GM18870 (cell line): ENCODE measurements at regions not wholly inside any gene's neighbourhood (a gene's known extent, or its start where the extent isn't known, plus 50 kb on each side); places are given as distances from the start of the nearest gene placed in this dataset.
A peak's percentile ranks its signal among the peaks of the same experiment; 100 is the strongest.
"Not testable (repeated sequence)": the region's sequence is repeated elsewhere in the genome, so short reads cannot be mapped to it uniquely, and the experiment has no call there.

Experiments used
- ATAC-seq: cut with Tn5 transposase; IDR thresholded peaks from one replicate; pipeline ENCODE4 v1.9.1; 2021; ENCODE audit warnings: moderate library complexity; ENCODE audit not compliant: unreplicated experiment

DNA sequence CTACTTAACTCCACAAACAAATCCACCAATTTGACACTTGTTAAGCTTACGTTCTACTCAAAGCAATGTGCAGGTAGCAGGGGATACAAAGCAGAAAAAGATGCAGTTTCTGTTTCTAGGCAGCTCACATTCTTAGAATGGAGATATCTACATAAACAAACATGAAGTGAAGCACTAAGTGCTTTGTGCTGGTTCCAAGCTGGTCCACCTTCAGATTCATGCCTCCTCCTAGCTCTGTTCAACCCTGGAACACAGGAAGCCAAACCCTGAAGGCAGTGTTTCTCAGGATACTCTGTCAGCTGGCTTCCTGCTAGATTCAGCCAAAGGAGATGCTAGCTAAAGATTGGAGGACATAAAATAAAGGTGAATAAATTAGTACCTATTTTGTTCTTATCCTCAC, 55.3 kb upstream of the NOL4 start:
- ATAC-seq, result no peak

DNA sequence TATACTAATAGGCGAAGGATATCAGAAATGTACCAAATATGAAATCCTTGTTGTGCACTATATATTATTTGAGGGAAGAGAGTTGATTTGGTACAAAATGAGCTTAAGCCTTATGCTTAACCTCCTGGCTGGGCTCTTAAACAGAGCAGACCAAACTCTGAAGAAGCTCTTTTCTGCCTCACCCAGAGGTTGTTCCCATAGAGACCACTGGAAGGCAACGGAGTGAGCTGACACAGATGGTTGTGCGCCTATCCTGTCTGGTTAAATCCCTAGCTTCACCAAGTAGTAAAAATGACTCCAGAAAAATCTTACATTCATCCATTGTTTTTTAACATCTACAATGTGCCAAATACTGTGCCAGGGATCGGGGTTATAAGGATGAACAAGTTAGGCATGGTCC, 55.9 kb upstream of the NOL4 start:
- no peak for ATAC-seq

DNA sequence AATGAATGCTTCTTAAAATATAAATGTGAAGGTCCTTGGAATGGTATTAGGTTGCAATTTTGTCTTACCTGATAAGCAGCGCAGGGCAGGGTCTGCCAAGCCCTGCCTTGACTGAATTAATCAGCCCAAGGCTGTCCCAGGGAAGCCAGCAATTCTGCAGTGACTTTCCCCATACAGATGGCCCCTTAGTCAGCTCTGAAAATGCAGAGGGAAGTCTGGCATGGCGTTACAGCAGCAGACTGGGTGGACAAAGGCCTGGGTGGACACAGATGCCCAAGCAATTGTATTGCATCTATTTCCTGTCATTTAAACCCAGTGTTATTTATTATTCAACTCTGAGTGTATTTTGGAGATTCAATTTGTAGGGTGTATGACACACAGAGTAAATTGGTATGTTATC, 56.6 kb upstream of the NOL4 start:
- ATAC-seq, result no peak

DNA sequence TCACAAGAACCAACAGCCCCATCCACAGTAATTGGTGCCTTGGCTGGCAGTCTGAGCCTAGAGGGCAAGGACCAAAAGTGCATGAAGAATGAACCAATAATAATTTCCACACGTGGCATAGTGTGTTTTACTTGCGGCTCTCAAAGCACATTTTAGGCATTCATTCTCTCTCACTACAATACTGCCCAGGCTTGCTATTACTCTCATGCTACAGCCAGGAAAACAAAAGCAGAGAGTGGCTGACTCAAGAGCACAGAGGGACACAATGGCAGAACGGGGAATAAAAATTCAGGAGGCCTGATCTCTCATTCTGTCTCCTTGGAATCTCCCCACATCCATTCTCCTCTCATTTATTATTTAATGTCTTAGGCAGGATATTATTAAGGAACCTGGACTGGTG, 57.0 kb upstream of the NOL4 start:
- no peak for ATAC-seq

DNA sequence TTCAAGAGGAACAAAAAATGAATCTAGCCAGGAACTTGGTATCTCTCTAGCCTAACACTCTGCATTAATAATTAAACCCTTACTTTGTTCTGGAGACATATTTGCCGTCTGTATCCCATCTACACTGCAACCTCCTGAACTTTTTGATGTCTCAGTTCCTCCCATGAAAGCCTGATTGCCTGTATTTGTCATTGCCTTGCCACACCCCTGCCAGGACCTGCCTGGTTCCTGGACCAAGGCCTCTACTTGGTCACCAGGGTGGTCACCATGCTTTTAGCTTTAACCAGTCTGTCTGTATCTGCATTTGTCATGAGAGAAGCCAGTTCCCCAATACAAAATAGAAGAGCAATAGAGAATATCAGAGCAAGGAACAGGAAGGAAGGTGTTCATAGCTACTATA, 58.8 kb upstream of the NOL4 start:
- ATAC-seq, result no peak

DNA sequence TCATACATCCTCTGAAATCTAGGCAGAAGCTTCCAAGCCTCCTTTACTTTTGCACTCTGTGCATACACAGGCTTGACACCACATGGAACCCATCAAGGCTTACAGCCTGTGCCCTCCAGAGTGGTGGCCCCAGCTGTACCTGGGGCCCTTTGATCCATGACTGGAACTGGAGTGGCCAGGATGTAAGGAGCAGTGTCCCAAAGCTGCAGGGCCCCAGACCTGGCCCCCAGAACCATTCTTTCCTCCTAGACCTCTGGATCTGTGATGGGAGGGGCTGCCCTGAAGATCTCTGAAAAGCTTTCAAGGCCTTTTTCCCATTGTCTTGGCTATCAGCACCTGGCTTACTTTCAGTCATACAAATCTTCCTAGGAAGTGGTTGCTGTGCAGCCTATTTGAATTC, 63.1 kb upstream of the NOL4 start:
- ATAC-seq, result no peak

DNA sequence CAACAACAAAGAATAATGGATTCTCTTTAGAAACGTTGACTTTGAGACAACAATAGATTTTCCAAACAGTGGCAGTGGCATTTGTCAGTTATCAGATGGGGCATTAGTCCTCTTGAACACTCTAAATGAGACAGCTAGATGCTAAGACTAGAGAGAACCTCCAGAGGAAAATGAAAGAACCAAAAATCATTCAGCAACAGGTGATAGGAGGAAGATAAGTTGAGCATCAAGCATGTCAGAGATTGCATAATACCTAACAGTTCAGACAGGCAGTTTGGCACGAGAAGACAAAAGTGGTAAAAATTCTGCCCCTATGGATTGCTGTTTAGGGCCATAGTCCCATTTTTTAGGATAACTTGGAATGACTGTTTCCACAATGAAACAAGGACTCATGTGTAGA, 67.9 kb upstream of the NOL4 start:
- ATAC-seq, result no peak

DNA sequence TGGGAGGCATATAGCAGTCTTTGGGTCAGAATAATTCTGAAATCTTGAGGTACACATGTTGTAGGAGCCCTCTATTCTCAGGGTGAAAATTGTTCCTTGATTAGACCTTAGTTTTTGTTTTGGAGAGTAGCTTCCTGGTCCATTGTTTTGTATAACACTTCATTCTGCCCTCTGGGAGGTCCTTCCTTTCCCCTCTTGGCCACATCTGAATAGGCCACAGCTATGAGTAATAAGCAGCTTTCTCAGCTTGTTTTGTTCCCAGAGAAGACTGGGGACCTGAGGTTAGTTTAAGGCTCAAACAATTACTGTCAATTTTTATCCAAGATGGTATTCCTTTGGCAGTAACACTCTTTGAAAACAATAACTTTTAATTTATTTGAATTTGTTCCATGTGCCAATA, 72.6 kb upstream of the NOL4 start:
- no peak for ATAC-seq

DNA sequence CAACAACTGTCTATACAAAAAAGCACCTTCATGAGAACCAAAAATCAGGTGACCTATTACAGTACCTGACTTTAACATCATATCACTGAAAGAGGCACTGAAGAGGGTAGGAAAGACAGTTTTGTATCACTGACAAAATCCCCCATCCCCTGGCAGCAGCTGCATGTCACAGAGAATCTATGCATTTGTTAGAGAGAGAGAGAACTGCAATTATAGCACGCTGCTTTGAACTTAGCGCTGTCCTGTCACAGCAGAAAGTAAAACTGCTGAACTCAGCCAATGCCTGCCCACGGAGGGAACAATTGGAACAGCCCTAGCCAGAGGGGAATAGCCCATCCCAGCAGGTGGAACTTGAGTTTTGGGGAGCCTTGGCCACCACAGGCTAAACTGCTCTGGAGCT, 75.1 kb upstream of the NOL4 start:
- no peak for ATAC-seq

DNA sequence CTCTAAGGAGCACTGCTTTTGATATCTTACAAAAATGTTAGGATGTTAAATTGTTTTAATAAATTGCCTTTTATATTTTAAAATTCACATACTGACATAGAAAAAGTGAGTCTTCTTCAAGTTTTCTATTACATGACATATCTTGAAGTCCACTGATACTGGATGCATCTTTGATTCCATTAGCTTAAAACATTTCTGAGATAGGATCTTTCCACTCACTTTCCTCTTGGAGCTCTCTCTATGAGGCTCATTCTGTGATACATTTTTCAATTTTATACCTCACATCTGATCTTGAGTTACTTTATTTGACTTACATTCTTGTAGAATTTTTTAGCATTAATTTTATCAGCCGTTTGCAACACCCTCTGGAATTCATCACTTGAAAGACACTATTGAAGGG, 86.8 kb upstream of the NOL4 start:
- no peak for ATAC-seq

DNA sequence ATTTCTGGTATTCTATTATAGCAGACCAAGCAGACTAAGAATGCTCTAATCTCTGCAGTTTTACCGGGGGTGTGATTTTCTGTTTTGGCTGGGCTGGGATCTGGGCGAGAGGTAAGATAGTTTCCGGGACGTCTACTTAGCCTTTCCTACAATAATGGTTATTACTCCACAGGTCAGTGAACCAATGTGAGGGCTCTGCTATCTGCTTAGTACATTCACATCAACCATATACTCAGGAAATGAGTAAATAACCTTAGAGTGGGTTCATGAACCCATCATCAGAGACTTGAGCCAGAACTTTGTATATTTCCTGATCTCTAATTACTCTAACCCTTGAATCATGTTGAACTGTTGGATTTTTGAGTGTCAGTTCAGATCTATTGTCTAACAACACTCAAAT, 90.1 kb upstream of the NOL4 start:
- ATAC-seq, result no peak

DNA sequence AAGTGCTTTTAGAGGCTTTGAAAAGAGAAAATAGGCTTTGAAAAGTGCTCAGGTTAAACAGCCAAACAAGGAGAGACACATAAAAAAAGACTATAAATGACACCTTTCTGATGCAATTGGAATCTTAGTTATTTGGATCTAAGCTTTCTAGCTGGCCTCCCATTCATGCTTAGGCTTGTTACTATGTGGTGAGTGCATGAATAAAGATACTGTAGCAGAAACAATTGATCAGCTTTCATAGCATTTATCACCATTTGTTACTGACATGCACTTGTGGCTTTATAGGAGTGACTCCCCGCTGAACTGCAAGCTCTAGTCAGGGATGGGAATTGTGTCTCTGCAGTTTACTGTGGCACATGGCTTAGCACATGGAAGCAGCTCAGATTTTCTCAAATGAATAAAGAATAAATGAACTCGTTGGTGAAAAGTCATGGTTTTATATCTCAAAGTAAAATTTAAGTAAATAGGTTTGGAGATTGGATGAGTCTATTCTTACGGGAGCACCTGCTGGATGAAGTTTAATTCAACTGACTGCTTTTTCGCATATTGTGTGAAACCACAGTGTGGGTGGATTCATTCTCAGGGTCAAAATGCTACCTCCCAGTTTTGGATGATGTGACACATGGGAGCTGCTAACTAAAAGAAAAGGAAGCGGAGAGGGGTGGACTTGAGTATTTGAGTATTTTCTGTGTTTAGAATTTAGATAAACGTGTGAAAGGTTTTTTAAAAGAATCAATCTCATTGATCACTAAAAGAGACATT, 91.1 kb upstream of the NOL4 start:
- no peak for ATAC-seq

DNA sequence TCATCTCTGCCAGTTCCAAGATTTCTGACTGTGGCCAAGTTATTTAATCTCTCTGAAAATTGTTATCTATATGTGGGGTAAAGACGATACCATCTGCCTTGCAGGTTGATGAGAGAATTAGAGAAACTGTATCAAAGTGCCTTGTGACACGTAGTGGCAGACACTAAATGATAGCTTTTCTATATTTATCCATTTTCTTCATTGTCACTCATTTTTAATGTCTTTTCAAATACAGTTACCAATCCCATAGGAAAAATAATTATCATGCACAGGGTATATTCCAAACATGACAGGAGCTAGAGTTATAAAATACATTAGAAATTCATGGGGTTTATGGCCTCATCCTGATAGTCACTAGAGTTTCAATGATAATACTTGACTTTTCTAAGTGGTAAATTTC, 95.6 kb upstream of the NOL4 start:
- no peak for ATAC-seq

DNA sequence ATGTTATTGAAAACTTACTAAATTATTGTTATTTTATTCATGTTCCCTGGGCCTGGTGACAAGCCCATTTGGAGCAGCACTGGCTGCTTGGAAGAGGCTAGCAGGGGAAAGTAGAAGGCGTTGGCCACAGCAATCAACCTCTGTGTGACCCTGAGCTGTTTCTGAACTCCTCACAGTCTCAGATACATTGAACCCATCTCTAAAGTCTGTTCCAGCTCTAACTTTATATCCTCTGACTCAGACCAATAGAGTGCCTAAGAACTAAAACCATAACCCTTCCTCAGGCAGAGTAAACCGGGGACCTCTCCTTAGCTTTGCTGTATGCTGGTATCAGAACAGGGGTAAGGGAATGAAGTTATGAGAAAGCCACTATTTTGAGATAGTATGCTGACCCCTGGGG, 96.4 kb upstream of the NOL4 start:
- ATAC-seq, result peak; percentile 91

DNA sequence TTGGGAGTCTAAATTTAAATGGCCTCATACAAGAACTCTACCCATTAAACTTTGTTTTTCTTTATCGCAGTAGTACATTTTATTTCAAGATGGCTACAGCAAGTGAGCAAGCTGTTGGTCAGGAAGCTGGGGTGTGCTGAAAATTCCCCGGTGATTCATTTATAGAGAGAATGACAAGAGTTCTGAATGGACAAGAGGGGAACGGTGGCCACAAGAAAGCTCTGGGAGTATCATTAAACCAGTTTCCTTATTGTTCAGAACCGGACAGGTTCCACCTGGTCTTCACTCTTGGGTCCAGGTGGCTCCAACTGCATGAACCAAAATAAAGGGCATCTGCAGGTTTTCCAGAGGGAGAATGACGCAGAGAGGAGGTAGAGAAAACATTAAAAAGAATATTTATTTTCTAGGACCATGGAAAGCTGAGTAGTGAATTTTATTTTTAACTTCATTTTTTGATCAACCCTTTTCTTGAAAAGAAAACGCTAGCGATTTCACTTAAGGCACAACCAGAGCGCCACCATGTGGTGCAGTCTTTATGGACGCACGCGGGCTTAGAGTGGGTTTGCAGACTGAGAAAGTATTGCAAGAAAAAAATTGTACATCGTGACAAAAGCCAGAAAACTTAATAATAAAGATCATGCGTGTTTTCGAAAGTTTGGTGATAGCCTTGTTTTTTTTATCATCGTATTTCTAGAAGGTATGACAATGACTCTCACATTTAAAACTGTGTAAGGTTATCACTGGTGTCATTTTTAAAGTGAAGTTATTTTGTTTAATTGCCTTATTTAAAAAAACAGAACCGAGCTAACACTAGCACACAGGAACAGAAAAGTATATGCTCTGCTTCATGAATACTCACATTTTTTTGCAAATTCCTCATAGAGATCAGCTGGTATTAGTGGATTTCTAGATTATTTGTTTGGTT, 97.9 kb upstream of the NOL4 start:
- peak; percentile 60 for ATAC-seq

DNA sequence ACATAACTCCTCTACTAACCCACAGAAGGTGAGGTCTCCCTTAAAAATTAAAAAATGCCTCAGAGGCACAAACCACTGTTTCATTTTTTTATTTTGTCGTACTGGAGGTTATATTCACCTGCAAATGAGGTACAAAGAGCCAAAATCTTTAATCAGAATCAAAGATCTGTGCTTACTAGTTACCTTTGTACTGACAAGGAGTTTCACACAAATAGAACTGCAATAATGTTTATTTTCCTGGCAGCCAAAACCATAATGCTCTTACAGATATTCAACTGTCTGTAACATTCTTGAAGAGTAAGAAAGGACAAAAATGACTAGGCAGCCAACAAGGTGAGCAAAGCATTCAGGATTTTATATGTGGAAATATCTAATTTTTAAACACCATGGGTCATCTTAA, 105.1 kb upstream of the NOL4 start:
- ATAC-seq, result no peak

DNA sequence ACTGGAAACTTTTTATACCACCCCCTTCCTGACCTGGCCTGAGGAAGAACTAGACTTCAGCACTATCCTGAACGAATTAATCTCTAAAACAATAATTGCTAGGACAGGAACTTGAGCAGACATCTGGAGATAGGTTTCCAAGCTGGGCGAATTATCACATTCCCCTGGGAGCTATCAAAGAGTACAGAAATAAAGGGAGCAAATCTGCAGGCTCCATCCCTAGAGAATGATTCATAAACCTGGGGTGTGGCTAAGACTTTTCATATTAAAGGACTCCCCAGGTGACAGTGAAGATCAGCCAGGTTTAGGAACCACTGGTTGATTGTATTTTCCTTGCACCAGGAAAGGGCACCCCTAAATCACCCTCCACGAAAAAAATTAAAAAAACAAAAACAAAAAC, 105.6 kb upstream of the NOL4 start:
- no peak for ATAC-seq

DNA sequence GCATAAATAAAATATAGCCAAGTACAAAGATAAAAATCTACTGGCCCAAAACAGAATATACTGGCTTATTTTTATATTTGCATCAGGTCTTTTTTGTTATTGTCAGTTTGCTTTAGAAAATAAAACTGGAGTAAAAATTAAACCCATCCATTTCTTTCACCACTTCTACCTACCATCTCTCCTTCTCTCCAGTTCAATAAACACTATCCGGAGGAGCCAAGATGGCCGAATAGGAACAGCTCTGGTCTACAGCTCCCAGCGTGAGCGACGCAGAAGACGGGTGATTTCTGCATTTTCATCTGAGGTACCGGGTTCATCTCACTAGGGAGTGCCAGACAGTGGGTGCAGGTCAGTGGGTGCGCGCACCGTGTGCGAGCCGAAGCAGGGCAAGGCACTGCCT, 106.2 kb upstream of the NOL4 start:
- ATAC-seq, result not testable (repeated sequence)

DNA sequence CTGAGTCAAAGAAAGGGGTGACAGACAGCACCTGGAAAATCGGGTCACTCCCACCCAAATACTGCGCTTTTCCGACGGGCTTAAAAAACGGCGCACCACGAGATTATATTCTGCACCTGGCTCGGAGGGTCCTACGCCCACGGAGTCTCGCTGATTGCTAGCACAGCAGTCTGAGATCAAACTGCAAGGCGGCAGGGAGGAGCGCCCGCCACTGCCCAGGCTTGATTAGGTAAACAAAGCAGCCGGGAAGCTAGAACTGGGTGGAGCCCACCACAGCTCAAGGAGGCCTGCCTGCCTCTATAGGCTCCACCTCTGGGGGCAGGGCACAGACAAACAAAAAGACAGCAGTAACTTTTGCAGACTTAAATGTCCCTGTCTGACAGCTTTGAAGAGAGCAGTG, 106.6 kb upstream of the NOL4 start:
- ATAC-seq, result not testable (repeated sequence)

DNA sequence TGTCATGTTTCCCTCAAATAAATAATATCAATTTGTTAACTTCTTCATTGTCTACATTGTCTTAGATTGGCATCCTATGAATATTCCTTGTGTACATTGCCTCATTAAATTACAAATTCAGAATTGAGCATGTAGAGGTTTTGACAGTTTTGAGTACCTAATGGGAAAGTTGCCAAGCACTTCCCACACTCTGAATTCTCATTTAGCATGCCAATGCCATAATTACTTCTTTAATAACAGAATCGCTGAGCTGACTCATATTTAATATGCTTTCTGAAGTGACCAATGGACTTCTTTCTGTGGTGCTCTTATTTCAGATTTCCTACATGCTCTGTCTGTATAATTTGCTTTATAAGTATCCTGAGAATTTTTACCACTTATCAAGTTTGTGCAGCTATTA, 114.4 kb upstream of the NOL4 start:
- ATAC-seq, result no peak

DNA sequence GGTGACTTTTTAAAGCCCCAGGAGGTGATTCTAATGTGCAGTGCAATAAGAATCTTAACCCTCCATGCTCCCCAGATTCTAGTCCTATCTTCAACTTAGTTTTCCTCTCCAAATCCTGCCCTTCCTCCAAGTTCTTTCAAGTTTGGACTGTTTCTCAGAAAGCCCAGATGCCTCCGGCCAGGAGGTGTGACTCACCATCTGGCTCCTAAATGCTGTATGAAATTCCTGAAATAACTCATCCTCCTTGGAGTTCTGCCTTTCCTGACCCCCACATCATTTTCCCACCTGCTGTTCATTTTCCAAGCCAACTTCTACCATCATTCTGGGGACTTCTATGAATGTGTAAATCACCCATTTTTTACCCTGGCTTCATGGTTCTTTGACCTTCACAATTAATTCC, 118.2 kb upstream of the NOL4 start:
- no peak for ATAC-seq

DNA sequence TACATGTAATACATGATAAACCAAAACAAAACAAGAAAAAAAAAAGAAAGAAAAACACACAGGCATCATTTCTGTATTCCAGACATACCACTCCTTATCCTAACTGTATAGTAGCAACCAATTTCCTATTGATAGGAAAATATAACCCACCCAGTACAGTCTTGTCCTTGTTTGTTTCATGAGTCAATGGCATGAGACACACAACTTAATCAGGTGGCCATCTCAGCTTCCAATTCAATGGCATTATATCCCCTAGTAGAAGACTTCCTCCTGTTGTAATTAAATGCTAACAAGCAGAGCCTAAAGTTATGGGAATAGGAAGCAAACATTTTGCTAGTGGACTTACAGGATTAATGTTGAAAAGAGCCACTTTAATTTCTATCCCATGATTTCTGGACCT, 121.0 kb upstream of the NOL4 start:
- ATAC-seq, result no peak
